Caco-2 (cell line): ENCODE measurements at regions not wholly inside any gene's neighbourhood (a gene's known extent, or its start where the extent isn't known, plus 50 kb on each side); places are given as distances from the start of the nearest gene placed in this dataset.

Experiments
- BruUV-seq: library from RNA; stranded (reverse); fragments of 400-500 nt; replicated peaks from 2 replicates; lab custom pipeline; 2021; lab: Mats Ljungman, UMichigan
- CTCF ChIA-PET: fragments of 300-600 bp; sonication (Branson Sonifier 250); formaldehyde crosslinking; loops from one replicate; lab custom pipeline; 2022; ENCODE audit warnings: antibody characterized with exemption; lab: Charles Lee
- POLR2A ChIA-PET: fragments of 300-600 bp; sonication (Branson Sonifier 250); formaldehyde crosslinking; loops from one replicate; lab custom pipeline; 2022; ENCODE audit warnings: antibody characterized with exemption; lab: Charles Lee
- DNase-seq, 2 experiments: peaks; one replicate each; pipeline versions ENCODE4 v3.0.0 to v3.0.0-alpha.2; 2020 to 2022
- H3K27me3 ChIP-seq: replicated peaks from 2 replicates; pipeline ENCODE4 v1.6.0; 2011; ENCODE audit warnings: low read length; ENCODE audit not compliant: control insufficient read depth, insufficient read depth
- H3K36me3 ChIP-seq: 2 replicates; pipeline ENCODE4 v1.5.1; 2011; ENCODE audit warnings: low read length; ENCODE audit not compliant: control insufficient read depth, insufficient read depth
- H3K4me1 ChIP-seq: fragments of 250-450 bp; sonication (Bioruptor Pico); 2 replicates; pipeline ENCODE4 v1.5.1; 2020; ENCODE audit warnings: mild to moderate bottlenecking
- H3K4me3 ChIP-seq: 2 replicates; pipeline ENCODE4 v1.5.1; 2011; ENCODE audit warnings: low read depth, mild to moderate bottlenecking, control low read depth, low read length
- H3K9me3 ChIP-seq: fragments of 250-450 bp; sonication (Bioruptor Pico); 2 replicates; pipeline ENCODE4 v1.5.1; 2020; ENCODE audit warnings: mild to moderate bottlenecking, moderate library complexity
- H3K27ac Mint-ChIP-seq: one replicate; pipeline ENCODE4 v1.8.0; 2022; ENCODE audit warnings: mixed read lengths; ENCODE audit not compliant: unreplicated experiment
- H3K27me3 Mint-ChIP-seq: one replicate; pipeline ENCODE4 v1.8.0; 2022; ENCODE audit warnings: mixed read lengths; ENCODE audit not compliant: insufficient read depth, unreplicated experiment
- H3K36me3 Mint-ChIP-seq: one replicate; pipeline ENCODE4 v1.8.0; 2022; ENCODE audit warnings: mild to moderate bottlenecking, mixed read lengths; ENCODE audit not compliant: insufficient read depth, unreplicated experiment
- H3K4me1 Mint-ChIP-seq: one replicate; pipeline ENCODE4 v1.8.0; 2022; ENCODE audit warnings: low read depth, mixed read lengths; ENCODE audit not compliant: unreplicated experiment
- H3K4me3 Mint-ChIP-seq: one replicate; pipeline ENCODE4 v1.8.0; 2022; ENCODE audit warnings: mild to moderate bottlenecking, moderate library complexity, mixed read lengths; ENCODE audit not compliant: unreplicated experiment
- H3K9me3 Mint-ChIP-seq: one replicate; pipeline ENCODE4 v1.8.0; 2022; ENCODE audit warnings: mixed read lengths; ENCODE audit not compliant: unreplicated experiment
- CTCF ChIP-seq, 2 experiments: fragments of 200-600 bp in 1 of 2; IDR thresholded peaks; 1 replicate in 1 of 2; 2 replicates in 1 of 2; pipeline versions ENCODE4 v1.5.1 to v1.8.0; 2011 to 2022; ENCODE audit warnings: antibody characterized with exemption in 1 of 2, control low read depth in 1 of 2, inconsistent platforms in 1 of 2, low read depth in 1 of 2, low read length in 1 of 2, mild to moderate bottlenecking in 1 of 2, moderate library complexity in 1 of 2; ENCODE audit not compliant: insufficient read depth in 1 of 2, severe bottlenecking in 1 of 2, unreplicated experiment in 1 of 2
- intact Hi-C: fragments of 100-400 bp; cut with micrococcal nuclease; formaldehyde crosslinking; loops from one replicate; pipeline ENCODE4 v1.10.0; 2022; ENCODE audit not compliant: unreplicated experiment

- H3K36me3 Mint-ChIP-seq, result no peaks in the 10 kb centered on the region
- intact Hi-C loops, result no loop called here
- H3K9me3 Mint-ChIP-seq, result no peaks in the 10 kb centered on the region
- no peaks in the 10 kb centered on the region for H3K9me3 ChIP-seq
- no peak overlapping the region for H3K27ac Mint-ChIP-seq
- H3K4me1 Mint-ChIP-seq, result no peaks in the 10 kb centered on the region
- POLR2A ChIA-PET, result no interaction called here
- TF ChIP-seq CTCF (IDR thresholded peaks at IDR 0.05; ENCODE audit: insufficient read depth in 1 of 2, low read depth in 1 of 2, low read length in 1 of 2, severe bottlenecking in 1 of 2, unreplicated experiment in 1 of 2), result no peak
- no peaks in the 10 kb centered on the region for H3K36me3 ChIP-seq
- H3K4me3 ChIP-seq, result no peak overlapping the region
- H3K27me3 Mint-ChIP-seq, result no peaks in the 10 kb centered on the region
- no peak overlapping the region for H3K4me3 Mint-ChIP-seq
- no peaks in the 10 kb centered on the region for H3K4me1 ChIP-seq
- no TSS peak for BruUV-seq
- H3K27me3 ChIP-seq, result no peaks in the 10 kb centered on the region
- no peak for DNase-seq
- CTCF ChIA-PET, result no interaction called here
These were observed 667.4 kb upstream of the GCFC2 start for GRCh38 chr2:76378140-76378539.

DNA sequence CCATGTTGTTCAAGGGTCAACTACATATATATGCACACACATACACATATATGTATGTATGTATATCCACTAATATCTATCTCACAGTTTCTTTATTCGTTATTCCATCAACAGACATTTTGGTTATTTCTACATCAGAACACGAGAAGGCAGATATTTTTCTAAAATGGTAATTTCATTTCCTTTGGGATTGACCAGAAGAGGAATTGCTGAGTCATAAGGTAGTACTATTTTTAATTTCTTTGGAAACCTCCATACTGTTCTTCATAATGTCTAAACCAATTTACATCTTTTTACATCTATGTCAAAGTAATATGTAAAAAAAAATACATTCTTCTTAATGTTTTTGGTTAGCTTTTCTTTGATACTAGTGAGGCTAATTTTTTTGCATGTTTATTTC is 630.7 kb upstream of the GCFC2 start:
- no peak overlapping the region for H3K4me3 Mint-ChIP-seq
- H3K27me3 Mint-ChIP-seq, result no peaks in the 10 kb centered on the region
- Histone ChIP-seq H3K27me3 (no peaks in the 10 kb centered on the region), H3K4me3 (no peak overlapping the region), H3K4me1 (no peaks in the 10 kb centered on the region), H3K36me3 (no peaks in the 10 kb centered on the region), H3K9me3 (no peaks in the 10 kb centered on the region)
- peaks cover 11% of the 10 kb centered on the region for H3K9me3 Mint-ChIP-seq
- H3K27ac Mint-ChIP-seq, result no peak overlapping the region
- TF ChIP-seq CTCF (IDR thresholded peaks at IDR 0.05; ENCODE audit: insufficient read depth in 1 of 2, low read depth in 1 of 2, low read length in 1 of 2, severe bottlenecking in 1 of 2, unreplicated experiment in 1 of 2), result no peak
- no peaks in the 10 kb centered on the region for H3K4me1 Mint-ChIP-seq
- POLR2A ChIA-PET, result no interaction called here
- no TSS peak for BruUV-seq
- no peak for DNase-seq
- intact Hi-C loops, result no loop called here
- no peaks in the 10 kb centered on the region for H3K36me3 Mint-ChIP-seq
- CTCF ChIA-PET, result no interaction called here

DNA sequence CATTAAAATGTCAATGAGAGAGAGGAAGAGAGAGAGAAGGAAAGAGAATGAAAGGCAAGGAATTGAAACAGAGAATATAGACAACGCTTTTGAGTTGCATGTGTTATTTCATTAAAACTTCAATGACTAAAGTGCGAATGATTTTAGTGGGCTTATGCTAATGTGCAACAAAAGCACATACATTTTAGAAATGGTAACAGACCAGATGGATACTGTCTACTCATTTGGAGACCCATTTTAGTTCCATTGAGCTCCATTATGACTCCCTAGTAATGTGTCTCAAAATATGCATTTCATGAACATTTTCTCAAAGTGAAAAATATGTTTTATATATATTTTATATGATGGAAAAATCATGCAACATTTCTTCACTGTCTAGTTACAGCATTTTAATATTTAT is 622.2 kb upstream of the GCFC2 start:
- BruUV-seq, result no TSS peak
- Mint-ChIP-seq H3K9me3 (no peaks in the 10 kb centered on the region), H3K4me1 (no peaks in the 10 kb centered on the region), H3K4me3 (no peak overlapping the region), H3K27me3 (no peaks in the 10 kb centered on the region), H3K36me3 (no peaks in the 10 kb centered on the region), H3K27ac (no peak overlapping the region)
- intact Hi-C loops, result no loop called here
- no peak for DNase-seq
- CTCF ChIA-PET, result no interaction called here
- no peaks in the 10 kb centered on the region for H3K4me1 ChIP-seq
- TF ChIP-seq CTCF (IDR thresholded peaks at IDR 0.05; ENCODE audit: insufficient read depth in 1 of 2, low read depth in 1 of 2, low read length in 1 of 2, severe bottlenecking in 1 of 2, unreplicated experiment in 1 of 2), result no peak
- no peaks in the 10 kb centered on the region for H3K36me3 ChIP-seq
- no peaks in the 10 kb centered on the region for H3K9me3 ChIP-seq
- H3K4me3 ChIP-seq, result no peak overlapping the region
- POLR2A ChIA-PET, result no interaction called here
- H3K27me3 ChIP-seq, result no peaks in the 10 kb centered on the region
